ENCODE measurements at regions not wholly inside any gene's neighbourhood (a gene's known extent, or its start where the extent isn't known, plus 50 kb on each side); places are given as distances from the start of the nearest gene placed in this dataset.

GRCh38 chr11:122179961-122180834, 64.2 kb upstream of the BLID start:
- TF ChIP-seq POLR2AphosphoS5 (IDR thresholded peaks at IDR 0.05) = no peak
- TF ChIP-seq, protein P1, sequence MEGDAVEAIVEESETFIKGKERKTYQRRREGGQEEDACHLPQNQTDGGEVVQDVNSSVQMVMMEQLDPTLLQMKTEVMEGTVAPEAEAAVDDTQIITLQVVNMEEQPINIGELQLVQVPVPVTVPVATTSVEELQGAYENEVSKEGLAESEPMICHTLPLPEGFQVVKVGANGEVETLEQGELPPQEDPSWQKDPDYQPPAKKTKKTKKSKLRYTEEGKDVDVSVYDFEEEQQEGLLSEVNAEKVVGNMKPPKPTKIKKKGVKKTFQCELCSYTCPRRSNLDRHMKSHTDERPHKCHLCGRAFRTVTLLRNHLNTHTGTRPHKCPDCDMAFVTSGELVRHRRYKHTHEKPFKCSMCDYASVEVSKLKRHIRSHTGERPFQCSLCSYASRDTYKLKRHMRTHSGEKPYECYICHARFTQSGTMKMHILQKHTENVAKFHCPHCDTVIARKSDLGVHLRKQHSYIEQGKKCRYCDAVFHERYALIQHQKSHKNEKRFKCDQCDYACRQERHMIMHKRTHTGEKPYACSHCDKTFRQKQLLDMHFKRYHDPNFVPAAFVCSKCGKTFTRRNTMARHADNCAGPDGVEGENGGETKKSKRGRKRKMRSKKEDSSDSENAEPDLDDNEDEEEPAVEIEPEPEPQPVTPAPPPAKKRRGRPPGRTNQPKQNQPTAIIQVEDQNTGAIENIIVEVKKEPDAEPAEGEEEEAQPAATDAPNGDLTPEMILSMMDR (IDR thresholded peaks at IDR 0.05) = no peak
- no peak for TF ChIP-seq EP300 (IDR thresholded peaks at IDR 0.05)
- no peak for TF ChIP-seq POLR2A (IDR thresholded peaks at IDR 0.05)

All from stomach (tissue), 4 donors.